IPS-20b (cell line): ENCODE measurements at regions not wholly inside any gene's neighbourhood (a gene's known extent, or its start where the extent isn't known, plus 50 kb on each side); places are given as distances from the start of the nearest gene placed in this dataset.

ENCODE experiments used
- H3K27ac ChIP-seq: one replicate; pipeline ENCODE4 v1.5.1; 2013; ENCODE audit warnings: low read length
- H3K27me3 ChIP-seq: 2 replicates; pipeline ENCODE4 v1.6.1; 2013; ENCODE audit warnings: mild to moderate bottlenecking, low read length, inconsistent platforms; ENCODE audit not compliant: insufficient read depth
- H3K36me3 ChIP-seq: 2 replicates; pipeline ENCODE4 v1.6.1; 2013; ENCODE audit warnings: low read depth, mild to moderate bottlenecking, inconsistent platforms, low read length, moderate library complexity; ENCODE audit not compliant: insufficient read depth
- H3K4me1 ChIP-seq: 2 replicates; pipeline ENCODE4 v1.6.1; 2013; ENCODE audit warnings: mild to moderate bottlenecking, control low read depth, inconsistent platforms, low read length, moderate library complexity; ENCODE audit not compliant: insufficient read depth
- H3K4me3 ChIP-seq: 2 replicates; pipeline ENCODE4 v1.5.1; 2013; ENCODE audit warnings: mild to moderate bottlenecking, low read length, inconsistent platforms
- H3K9ac ChIP-seq: 2 replicates; pipeline ENCODE4 v1.6.1; 2013; ENCODE audit warnings: low read depth, mild to moderate bottlenecking, inconsistent platforms, low read length, moderate library complexity
- H3K9me3 ChIP-seq: 2 replicates; pipeline ENCODE4 v1.6.1; 2013; ENCODE audit warnings: mild to moderate bottlenecking, low read depth, low read length, inconsistent platforms; ENCODE audit not compliant: insufficient read depth

GRCh38 chr16:61313931-61314330 is 722.3 kb downstream of the CDH8 start:
- Histone ChIP-seq H3K27me3 (no peaks in the 10 kb centered on the region), H3K27ac (no peak overlapping the region), H3K36me3 (no peaks in the 10 kb centered on the region), H3K4me1 (no peaks in the 10 kb centered on the region), H3K4me3 (no peak overlapping the region), H3K9ac (no peak overlapping the region), H3K9me3 (no peaks in the 10 kb centered on the region; the same call in 1 of the 2 replicates)

GRCh38 chr16:61309386-61309785 is 726.9 kb downstream of the CDH8 start:
- Histone ChIP-seq H3K9ac (no peak overlapping the region), H3K9me3 (no peaks in the 10 kb centered on the region), H3K4me1 (no peaks in the 10 kb centered on the region), H3K27me3 (no peaks in the 10 kb centered on the region), H3K4me3 (no peak overlapping the region), H3K27ac (no peak overlapping the region), H3K36me3 (no peaks in the 10 kb centered on the region)

- H3K9me3 ChIP-seq: no peaks in the 10 kb centered on the region
- no peak overlapping the region for H3K9ac ChIP-seq
- H3K4me3 ChIP-seq: no peak overlapping the region
- no peaks in the 10 kb centered on the region for H3K4me1 ChIP-seq
- no peak overlapping the region for H3K27ac ChIP-seq
- H3K36me3 ChIP-seq: no peaks in the 10 kb centered on the region
- no peaks in the 10 kb centered on the region for H3K27me3 ChIP-seq
Observed at GRCh38 chr16:61306204-61306603, 730.0 kb downstream of the CDH8 start.

GRCh38 chr16:61296814-61297213 is 739.4 kb downstream of the CDH8 start:
- no peaks in the 10 kb centered on the region for H3K9me3 ChIP-seq
- no peak overlapping the region for H3K9ac ChIP-seq
- H3K27me3 ChIP-seq: no peaks in the 10 kb centered on the region
- H3K36me3 ChIP-seq: no peaks in the 10 kb centered on the region
- no peak overlapping the region for H3K27ac ChIP-seq
- peaks cover 7% of the 10 kb centered on the region for H3K4me1 ChIP-seq
- H3K4me3 ChIP-seq: no peak overlapping the region

GRCh38 chr16:61296305-61296704 is 739.9 kb downstream of the CDH8 start:
- H3K36me3 ChIP-seq: no peaks in the 10 kb centered on the region
- no peak overlapping the region for H3K27ac ChIP-seq
- no peak overlapping the region for H3K9ac ChIP-seq
- no peaks in the 10 kb centered on the region for H3K27me3 ChIP-seq
- no peak overlapping the region for H3K4me3 ChIP-seq
- no peaks in the 10 kb centered on the region for H3K9me3 ChIP-seq
- peaks cover 7% of the 10 kb centered on the region for H3K4me1 ChIP-seq

GRCh38 chr16:61295311-61295710 is 740.9 kb downstream of the CDH8 start:
- no peaks in the 10 kb centered on the region for H3K36me3 ChIP-seq
- no peak overlapping the region for H3K4me3 ChIP-seq
- H3K27me3 ChIP-seq: no peaks in the 10 kb centered on the region
- H3K9ac ChIP-seq: no peak overlapping the region
- no peak overlapping the region for H3K27ac ChIP-seq
- no peaks in the 10 kb centered on the region for H3K9me3 ChIP-seq
- H3K4me1 ChIP-seq: peaks cover 10% of the 10 kb centered on the region

GRCh38 chr16:61289141-61289540 is 747.1 kb downstream of the CDH8 start:
- H3K4me3 ChIP-seq: no peak overlapping the region
- H3K36me3 ChIP-seq: no peaks in the 10 kb centered on the region
- no peaks in the 10 kb centered on the region for H3K27me3 ChIP-seq
- H3K9me3 ChIP-seq: no peaks in the 10 kb centered on the region
- H3K4me1 ChIP-seq: peaks cover 10% of the 10 kb centered on the region; the same call in 1 of the 2 replicates
- no peak overlapping the region for H3K9ac ChIP-seq
- no peak overlapping the region for H3K27ac ChIP-seq

GRCh38 chr16:61277849-61278248 is 758.4 kb downstream of the CDH8 start:
- no peak overlapping the region for H3K4me3 ChIP-seq
- H3K9me3 ChIP-seq: no peaks in the 10 kb centered on the region
- no peaks in the 10 kb centered on the region for H3K27me3 ChIP-seq
- H3K27ac ChIP-seq: no peak overlapping the region
- no peak overlapping the region for H3K9ac ChIP-seq
- H3K4me1 ChIP-seq: no peaks in the 10 kb centered on the region
- no peaks in the 10 kb centered on the region for H3K36me3 ChIP-seq

GRCh38 chr16:61274211-61274610 is 762.0 kb downstream of the CDH8 start:
- H3K36me3 ChIP-seq: no peaks in the 10 kb centered on the region
- H3K27me3 ChIP-seq: no peaks in the 10 kb centered on the region
- no peak overlapping the region for H3K27ac ChIP-seq
- no peaks in the 10 kb centered on the region for H3K4me1 ChIP-seq
- H3K4me3 ChIP-seq: no peak overlapping the region
- H3K9ac ChIP-seq: no peak overlapping the region
- no peaks in the 10 kb centered on the region for H3K9me3 ChIP-seq

- no peaks in the 10 kb centered on the region for H3K4me1 ChIP-seq
- H3K4me3 ChIP-seq: no peak overlapping the region
- no peak overlapping the region for H3K27ac ChIP-seq
- H3K9me3 ChIP-seq: no peaks in the 10 kb centered on the region
- no peaks in the 10 kb centered on the region for H3K36me3 ChIP-seq
- no peaks in the 10 kb centered on the region for H3K27me3 ChIP-seq
- no peak overlapping the region for H3K9ac ChIP-seq
Observed at GRCh38 chr16:61270726-61271125, 765.5 kb downstream of the CDH8 start.

GRCh38 chr16:61263400-61263799 is 772.8 kb downstream of the CDH8 start:
- H3K4me3 ChIP-seq: no peak overlapping the region
- no peak overlapping the region for H3K27ac ChIP-seq
- H3K9ac ChIP-seq: no peak overlapping the region
- no peaks in the 10 kb centered on the region; the same call in 1 of the 2 replicates for H3K4me1 ChIP-seq
- H3K9me3 ChIP-seq: no peaks in the 10 kb centered on the region
- H3K36me3 ChIP-seq: no peaks in the 10 kb centered on the region
- H3K27me3 ChIP-seq: no peaks in the 10 kb centered on the region

- Histone ChIP-seq H3K9me3 (no peaks in the 10 kb centered on the region), H3K4me3 (no peak overlapping the region), H3K36me3 (no peaks in the 10 kb centered on the region), H3K4me1 (no peaks in the 10 kb centered on the region; the same call in 1 of the 2 replicates), H3K27me3 (no peaks in the 10 kb centered on the region), H3K9ac (no peak overlapping the region), H3K27ac (no peak overlapping the region)
Observed at GRCh38 chr16:61261315-61261714, 774.9 kb downstream of the CDH8 start.

- Histone ChIP-seq H3K27me3 (no peaks in the 10 kb centered on the region), H3K4me1 (no peaks in the 10 kb centered on the region), H3K4me3 (no peak overlapping the region), H3K9me3 (no peaks in the 10 kb centered on the region), H3K9ac (no peak overlapping the region), H3K27ac (no peak overlapping the region), H3K36me3 (no peaks in the 10 kb centered on the region)
Observed at GRCh38 chr16:61246592-61246991, 789.6 kb downstream of the CDH8 start.
